Progenitor cell of endocrine pancreas (in vitro differentiated cells): ENCODE measurements at regions not wholly inside any gene's neighbourhood (a gene's known extent, or its start where the extent isn't known, plus 50 kb on each side); places are given as distances from the start of the nearest gene placed in this dataset.

Experiments
- DNase-seq: peaks from one replicate; pipeline ENCODE4 v3.0.0; 2021; ENCODE audit warnings: low spot score; ENCODE audit not compliant: unreplicated experiment
- H3K27ac Mint-ChIP-seq: 2 replicates; pipeline ENCODE4 v1.8.0; 2021; ENCODE audit warnings: mild to moderate bottlenecking, moderate library complexity, mixed read lengths
- H3K27me3 Mint-ChIP-seq: 2 replicates; pipeline ENCODE4 v1.8.0; 2021; ENCODE audit warnings: mixed read lengths
- H3K36me3 Mint-ChIP-seq: 2 replicates; pipeline ENCODE4 v1.8.0; 2022; ENCODE audit warnings: mixed read lengths; ENCODE audit not compliant: insufficient read depth
- H3K4me1 Mint-ChIP-seq: 2 replicates; pipeline ENCODE4 v1.8.0; 2021; ENCODE audit warnings: low read depth, mixed read lengths
- H3K4me3 Mint-ChIP-seq: 2 replicates; pipeline ENCODE4 v1.8.0; 2021; ENCODE audit warnings: low read depth, mild to moderate bottlenecking, moderate library complexity, mixed read lengths
- H3K9me3 Mint-ChIP-seq: 2 replicates; pipeline ENCODE4 v1.8.0; 2021; ENCODE audit warnings: low read depth, mixed read lengths
- TF ChIP-seq, protein P1 (sequence below): fragments of 200-600 bp; sonication (generic); IDR thresholded peaks from one replicate; pipeline ENCODE4 v1.5.0; 2021; ENCODE audit warnings: antibody characterized with exemption, mild to moderate bottlenecking; ENCODE audit not compliant: unreplicated experiment

DNA sequence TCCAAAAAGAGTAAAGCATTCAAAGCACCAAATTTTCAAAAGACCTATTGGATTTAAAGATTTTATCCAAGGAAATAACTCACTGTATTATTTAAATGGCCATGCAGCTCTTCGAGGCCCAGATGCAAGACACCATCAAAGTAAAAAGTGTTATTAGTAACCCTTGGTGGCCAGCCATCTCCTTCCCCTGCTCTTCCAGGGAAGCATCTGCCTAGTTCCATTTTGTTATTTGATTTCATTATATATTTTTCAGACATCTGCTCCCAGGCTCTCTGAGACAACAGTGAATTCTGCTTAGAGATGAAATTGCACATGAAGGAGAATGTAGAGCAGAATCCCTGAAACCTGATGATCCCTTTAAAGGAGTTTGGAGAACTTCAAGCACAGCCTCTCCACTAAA is 252.3 kb upstream of the TBX18 start:
- Mint-ChIP-seq H3K27ac (no peak overlapping the region), H3K27me3 (peaks cover 5% of the 10 kb centered on the region), H3K36me3 (no peaks in the 10 kb centered on the region), H3K9me3 (no peaks in the 10 kb centered on the region), H3K4me1 (no peaks in the 10 kb centered on the region), H3K4me3 (no peak overlapping the region)
- DNase-seq: no peak
- TF ChIP-seq, protein P1, sequence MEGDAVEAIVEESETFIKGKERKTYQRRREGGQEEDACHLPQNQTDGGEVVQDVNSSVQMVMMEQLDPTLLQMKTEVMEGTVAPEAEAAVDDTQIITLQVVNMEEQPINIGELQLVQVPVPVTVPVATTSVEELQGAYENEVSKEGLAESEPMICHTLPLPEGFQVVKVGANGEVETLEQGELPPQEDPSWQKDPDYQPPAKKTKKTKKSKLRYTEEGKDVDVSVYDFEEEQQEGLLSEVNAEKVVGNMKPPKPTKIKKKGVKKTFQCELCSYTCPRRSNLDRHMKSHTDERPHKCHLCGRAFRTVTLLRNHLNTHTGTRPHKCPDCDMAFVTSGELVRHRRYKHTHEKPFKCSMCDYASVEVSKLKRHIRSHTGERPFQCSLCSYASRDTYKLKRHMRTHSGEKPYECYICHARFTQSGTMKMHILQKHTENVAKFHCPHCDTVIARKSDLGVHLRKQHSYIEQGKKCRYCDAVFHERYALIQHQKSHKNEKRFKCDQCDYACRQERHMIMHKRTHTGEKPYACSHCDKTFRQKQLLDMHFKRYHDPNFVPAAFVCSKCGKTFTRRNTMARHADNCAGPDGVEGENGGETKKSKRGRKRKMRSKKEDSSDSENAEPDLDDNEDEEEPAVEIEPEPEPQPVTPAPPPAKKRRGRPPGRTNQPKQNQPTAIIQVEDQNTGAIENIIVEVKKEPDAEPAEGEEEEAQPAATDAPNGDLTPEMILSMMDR: no peak

DNA sequence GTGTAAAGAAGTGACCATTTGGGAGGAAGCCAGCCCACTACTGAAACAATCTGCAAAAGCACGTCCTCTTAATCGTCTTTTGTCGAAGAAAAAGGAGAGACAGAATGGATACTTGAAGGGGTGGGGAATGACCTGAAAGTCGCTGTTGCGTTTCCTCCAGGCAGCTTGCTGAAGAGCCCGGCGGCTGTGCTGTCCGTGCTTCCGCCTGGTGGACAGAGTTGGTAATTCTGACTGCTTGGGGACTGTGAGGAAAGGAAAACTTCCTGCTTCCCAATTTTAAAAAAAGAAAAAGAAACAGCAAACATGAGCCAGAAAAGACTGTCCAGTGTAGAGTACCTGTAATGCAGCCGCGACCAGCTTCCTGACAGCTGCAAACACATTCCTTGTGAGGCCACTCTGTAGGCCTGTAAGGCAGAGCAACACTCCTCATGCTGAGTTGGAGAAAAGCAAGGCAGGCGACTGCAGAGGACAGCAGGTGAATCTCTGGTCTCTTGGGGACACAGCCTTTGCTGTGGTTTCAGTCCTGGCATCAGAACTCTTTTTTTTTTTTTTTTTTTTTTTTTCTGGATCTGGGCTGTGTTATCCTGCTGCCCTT is 251.1 kb upstream of the TBX18 start:
- Mint-ChIP-seq H3K4me3 (no peak overlapping the region), H3K27ac (no peak overlapping the region), H3K36me3 (no peaks in the 10 kb centered on the region), H3K27me3 (peaks cover 5% of the 10 kb centered on the region), H3K4me1 (no peaks in the 10 kb centered on the region), H3K9me3 (no peaks in the 10 kb centered on the region)
- TF ChIP-seq, protein P1: peak; percentile 80
- DNase-seq: peak; percentile 44

DNA sequence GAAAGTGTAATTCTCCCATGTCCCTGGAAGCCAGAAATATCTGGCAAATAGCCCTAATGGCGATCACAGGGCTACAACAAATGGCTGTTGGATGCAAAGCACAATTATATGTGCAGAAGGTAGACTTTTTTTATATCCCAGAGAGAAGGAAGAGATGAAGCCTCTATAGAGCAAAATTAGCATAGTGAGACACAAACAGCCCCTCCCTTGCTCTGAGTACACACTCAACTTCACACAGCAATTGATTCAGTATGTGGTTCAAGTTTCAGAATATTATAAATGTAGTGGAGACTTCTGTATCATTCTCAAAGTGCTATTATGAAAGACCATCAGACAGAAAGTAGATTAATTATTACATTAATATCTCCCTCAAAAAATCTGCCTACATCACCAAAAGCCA is 246.5 kb upstream of the TBX18 start:
- Mint-ChIP-seq H3K27ac (no peak overlapping the region), H3K9me3 (no peaks in the 10 kb centered on the region), H3K27me3 (peaks cover 5% of the 10 kb centered on the region), H3K36me3 (no peaks in the 10 kb centered on the region), H3K4me3 (no peak overlapping the region), H3K4me1 (no peaks in the 10 kb centered on the region)
- DNase-seq: no peak
- TF ChIP-seq, protein P1: no peak

DNA sequence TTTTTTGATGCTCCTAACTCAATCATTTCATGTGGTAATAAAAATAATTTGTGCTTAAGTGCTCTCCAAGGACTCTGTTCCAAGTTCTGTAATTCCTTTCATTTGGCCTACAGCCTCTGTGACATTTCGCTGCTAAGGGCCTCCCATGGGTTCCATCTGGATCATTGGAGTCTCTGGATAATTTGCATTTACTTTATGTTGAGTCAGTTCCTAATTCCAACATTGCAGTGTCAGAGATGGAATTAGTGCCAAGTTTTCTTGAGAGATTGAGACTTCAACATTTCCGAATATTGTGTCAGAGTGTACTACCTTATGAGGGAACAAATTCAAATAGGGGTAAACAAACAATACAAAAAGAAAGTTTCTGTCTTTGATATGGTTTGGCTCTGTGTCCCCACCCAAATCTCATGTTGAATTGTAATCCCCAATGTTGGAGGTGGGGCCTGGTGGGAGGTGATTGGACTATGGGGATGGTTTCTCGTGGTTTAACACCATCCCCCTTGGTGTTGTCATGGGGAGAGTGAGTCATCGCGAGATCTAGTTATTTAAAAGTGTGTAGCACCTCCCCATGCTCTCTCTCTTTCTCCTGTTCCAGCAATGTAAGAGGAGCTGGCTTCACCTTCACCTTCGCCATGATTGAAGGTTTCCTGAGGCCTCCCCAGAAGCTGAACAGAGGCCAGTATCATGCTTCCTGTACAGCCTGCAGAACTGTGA is 244.1 kb upstream of the TBX18 start:
- Mint-ChIP-seq H3K36me3 (no peaks in the 10 kb centered on the region), H3K4me1 (no peaks in the 10 kb centered on the region), H3K9me3 (no peaks in the 10 kb centered on the region), H3K27me3 (no peaks in the 10 kb centered on the region), H3K4me3 (no peak overlapping the region), H3K27ac (no peak overlapping the region)
- no peak for DNase-seq
- TF ChIP-seq, protein P1: no peak

DNA sequence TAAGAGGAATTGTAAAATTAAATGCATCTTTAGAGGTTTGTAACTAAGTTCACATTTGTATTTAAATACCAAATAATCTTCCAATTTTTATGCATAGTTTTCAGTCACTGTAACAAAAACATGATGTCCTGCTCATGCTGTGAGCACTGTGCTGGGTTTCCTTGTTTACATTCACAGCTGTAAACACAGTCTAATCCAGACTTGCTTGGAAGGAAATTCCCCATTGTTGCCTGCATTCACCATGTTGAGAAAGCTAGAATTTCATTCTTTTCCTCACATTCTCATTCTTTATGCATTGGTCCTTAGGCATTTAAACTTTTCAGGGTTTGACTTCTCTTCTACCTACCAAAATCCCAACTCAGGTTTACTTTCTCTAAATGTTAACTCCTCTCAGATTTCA is 242.0 kb upstream of the TBX18 start:
- no peak overlapping the region for H3K4me3 Mint-ChIP-seq
- no peaks in the 10 kb centered on the region for H3K27me3 Mint-ChIP-seq
- H3K9me3 Mint-ChIP-seq: no peaks in the 10 kb centered on the region
- no peak for DNase-seq
- TF ChIP-seq, protein P1: no peak
- no peaks in the 10 kb centered on the region for H3K36me3 Mint-ChIP-seq
- no peak overlapping the region for H3K27ac Mint-ChIP-seq
- no peaks in the 10 kb centered on the region for H3K4me1 Mint-ChIP-seq
